ENCODE measurements at regions not wholly inside any gene's neighbourhood (a gene's known extent, or its start where the extent isn't known, plus 50 kb on each side); places are given as distances from the start of the nearest gene placed in this dataset.

- TF ChIP-seq ZNF281 (CRISPR knock-in tag; IDR thresholded peaks at IDR 0.05; ENCODE audit: borderline replicate concordance): no peak
- TF ChIP-seq ATM (IDR thresholded peaks at IDR 0.05; ENCODE audit: borderline replicate concordance): no peak
- no peak for TF ChIP-seq HDAC6 (IDR thresholded peaks at IDR 0.05; ENCODE audit: low read depth, low read length)
- TF ChIP-seq U2AF1 (optimal IDR thresholded peaks at IDR 0.05; ENCODE audit: low read depth, low read length): no peak
- 0 out of 2 replicates have a peak, but pooled peaks have one; percentile 59 for TF ChIP-seq SNAPC2 (CRISPR knock-in tag; IDR thresholded peaks at IDR 0.05)
- TF ChIP-seq ZC3H13 (CRISPR knock-in tag; IDR thresholded peaks at IDR 0.05): no peak
- no peak for TF ChIP-seq KAT7 (CRISPR knock-in tag; IDR thresholded peaks at IDR 0.05; ENCODE audit: borderline replicate concordance)
- no peak for TF ChIP-seq KLF11 (CRISPR knock-in tag; IDR thresholded peaks at IDR 0.05)
- TF ChIP-seq ESRRA (CRISPR knock-in tag; IDR thresholded peaks at IDR 0.05; ENCODE audit: low read depth): no peak
- no peak for TF ChIP-seq GMEB1 (CRISPR knock-in tag; IDR thresholded peaks at IDR 0.05; ENCODE audit: borderline replicate concordance)
- no peak for TF ChIP-seq HDAC1 (CRISPR knock-in tag; IDR thresholded peaks at IDR 0.05)
- no peak for TF ChIP-seq DR1 (CRISPR knock-in tag; IDR thresholded peaks at IDR 0.05)
- TF ChIP-seq, protein P1, sequence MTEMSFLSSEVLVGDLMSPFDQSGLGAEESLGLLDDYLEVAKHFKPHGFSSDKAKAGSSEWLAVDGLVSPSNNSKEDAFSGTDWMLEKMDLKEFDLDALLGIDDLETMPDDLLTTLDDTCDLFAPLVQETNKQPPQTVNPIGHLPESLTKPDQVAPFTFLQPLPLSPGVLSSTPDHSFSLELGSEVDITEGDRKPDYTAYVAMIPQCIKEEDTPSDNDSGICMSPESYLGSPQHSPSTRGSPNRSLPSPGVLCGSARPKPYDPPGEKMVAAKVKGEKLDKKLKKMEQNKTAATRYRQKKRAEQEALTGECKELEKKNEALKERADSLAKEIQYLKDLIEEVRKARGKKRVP (CRISPR knock-in tag; IDR thresholded peaks at IDR 0.05): peak in 1 of 2 experiments; percentile 33; a peak in 1 of 4 replicates
- no peak for TF ChIP-seq GLI4 (CRISPR knock-in tag; IDR thresholded peaks at IDR 0.05; ENCODE audit: borderline replicate concordance)
- no peak for TF ChIP-seq ZNF850 (CRISPR knock-in tag; conservative IDR thresholded peaks at IDR 0.05)
- 0 out of 2 replicates have a peak, but pooled peaks have one; percentile 23 for TF ChIP-seq ZFX (CRISPR knock-in tag; IDR thresholded peaks at IDR 0.05; ENCODE audit: low read depth)
- TF ChIP-seq ZNF232 (CRISPR knock-in tag; IDR thresholded peaks at IDR 0.05; ENCODE audit: borderline replicate concordance): no peak
- no peak for TF ChIP-seq POLR2G (IDR thresholded peaks at IDR 0.05; ENCODE audit: low read depth, low read length)
- no peak for TF ChIP-seq ZEB1 (IDR thresholded peaks at IDR 0.05; ENCODE audit: insufficient replicate concordance, low read depth)
- TF ChIP-seq, protein P2, sequence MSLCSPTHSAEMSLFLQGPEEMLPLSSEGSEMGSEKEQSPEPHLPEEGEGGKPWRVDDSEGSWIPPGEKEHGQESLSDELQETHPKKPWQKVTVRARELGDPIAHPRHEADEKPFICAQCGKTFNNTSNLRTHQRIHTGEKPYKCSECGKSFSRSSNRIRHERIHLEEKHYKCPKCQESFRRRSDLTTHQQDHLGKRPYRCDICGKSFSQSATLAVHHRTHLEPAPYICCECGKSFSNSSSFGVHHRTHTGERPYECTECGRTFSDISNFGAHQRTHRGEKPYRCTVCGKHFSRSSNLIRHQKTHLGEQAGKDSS (CRISPR knock-in tag; IDR thresholded peaks at IDR 0.05; ENCODE audit: borderline replicate concordance, low read depth): no peak
- no peak for TF ChIP-seq ZNF333 (CRISPR knock-in tag; IDR thresholded peaks at IDR 0.05; ENCODE audit: borderline replicate concordance)
- no peak for TF ChIP-seq ZNF326 (CRISPR knock-in tag; IDR thresholded peaks at IDR 0.05; ENCODE audit: borderline replicate concordance)
- no peak for TF ChIP-seq ZSCAN21 (CRISPR knock-in tag; IDR thresholded peaks at IDR 0.05; ENCODE audit: borderline replicate concordance)
- no peak for TF ChIP-seq TSC22D2 (CRISPR knock-in tag; IDR thresholded peaks at IDR 0.05; ENCODE audit: borderline replicate concordance)
- no peak for TF ChIP-seq ZNF670 (CRISPR knock-in tag; IDR thresholded peaks at IDR 0.05; ENCODE audit: borderline replicate concordance)
- no peak for TF ChIP-seq ZNF552 (CRISPR knock-in tag; IDR thresholded peaks at IDR 0.05; ENCODE audit: borderline replicate concordance)
Observed at GRCh38 chr15:39448409-39448808, 132.5 kb upstream of the THBS1 start (continued).
